GDM1 (cell line): ENCODE measurements at regions not wholly inside any gene's neighbourhood (a gene's known extent, or its start where the extent isn't known, plus 50 kb on each side); places are given as distances from the start of the nearest gene placed in this dataset.

Experiments used
- DNase-seq: peaks from one replicate; lab custom pipeline; 2025; lab: John Stamatoyannopoulos, UW

DNA sequence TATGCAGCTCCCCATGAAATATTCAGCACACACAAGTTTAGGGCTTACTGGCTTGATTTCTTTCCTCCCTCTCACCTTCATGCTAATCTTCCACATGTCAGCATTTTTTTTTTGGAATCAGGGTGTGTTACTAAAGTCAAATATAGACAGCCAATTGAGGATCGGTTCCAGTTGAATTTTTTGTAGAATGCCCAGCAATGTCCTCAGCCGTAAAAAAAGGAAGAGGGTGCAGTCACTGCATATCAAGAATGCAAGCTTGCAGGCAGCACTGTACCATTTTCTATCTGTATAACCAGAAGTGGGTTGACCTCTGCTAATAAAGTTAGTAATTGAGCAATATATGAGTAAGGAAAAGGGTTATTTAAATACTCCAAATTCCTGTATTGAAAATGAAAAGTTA, 51.4 kb upstream of the CHMP2B start:
- DNase-seq: no peak

DNA sequence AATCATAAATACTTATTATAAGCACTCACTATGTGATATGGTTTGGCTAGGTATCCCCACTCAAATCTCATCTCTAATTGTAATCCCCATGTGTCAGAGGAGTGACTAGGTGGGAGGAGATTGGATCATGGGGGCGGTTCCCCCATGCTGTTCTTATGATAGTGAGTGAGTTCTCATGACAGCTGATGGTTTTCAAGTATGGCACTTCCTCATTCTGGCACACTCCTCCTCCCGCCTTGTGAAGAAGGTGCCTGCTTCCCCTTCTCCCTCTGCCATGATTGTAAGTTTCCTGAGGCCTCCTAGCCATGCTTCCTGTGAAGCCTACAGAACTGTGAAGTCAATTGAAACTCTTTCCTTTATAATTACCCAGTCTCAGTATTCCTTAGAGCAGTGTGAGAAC, 53.3 kb upstream of the CHMP2B start:
- peak; percentile 18 for DNase-seq

DNA sequence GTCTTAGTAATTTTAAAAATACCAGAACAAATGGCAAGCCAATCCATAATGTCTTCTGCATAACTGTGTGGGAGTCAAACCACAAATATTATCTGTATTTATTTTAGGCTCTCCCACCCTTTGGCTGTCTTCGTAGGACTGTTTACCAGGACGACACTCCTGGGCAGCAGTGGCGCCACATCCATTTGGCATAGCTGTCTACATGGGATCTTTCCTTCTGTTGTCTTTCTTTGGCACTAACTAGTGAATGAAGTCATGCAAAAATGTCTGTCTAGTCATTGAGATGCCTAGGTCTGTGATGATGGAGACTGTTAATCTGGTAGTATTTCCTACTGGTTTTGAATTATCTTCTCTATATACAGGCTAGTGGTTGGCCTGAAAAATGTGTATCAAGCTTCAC, 54.0 kb upstream of the CHMP2B start:
- no peak for DNase-seq

DNA sequence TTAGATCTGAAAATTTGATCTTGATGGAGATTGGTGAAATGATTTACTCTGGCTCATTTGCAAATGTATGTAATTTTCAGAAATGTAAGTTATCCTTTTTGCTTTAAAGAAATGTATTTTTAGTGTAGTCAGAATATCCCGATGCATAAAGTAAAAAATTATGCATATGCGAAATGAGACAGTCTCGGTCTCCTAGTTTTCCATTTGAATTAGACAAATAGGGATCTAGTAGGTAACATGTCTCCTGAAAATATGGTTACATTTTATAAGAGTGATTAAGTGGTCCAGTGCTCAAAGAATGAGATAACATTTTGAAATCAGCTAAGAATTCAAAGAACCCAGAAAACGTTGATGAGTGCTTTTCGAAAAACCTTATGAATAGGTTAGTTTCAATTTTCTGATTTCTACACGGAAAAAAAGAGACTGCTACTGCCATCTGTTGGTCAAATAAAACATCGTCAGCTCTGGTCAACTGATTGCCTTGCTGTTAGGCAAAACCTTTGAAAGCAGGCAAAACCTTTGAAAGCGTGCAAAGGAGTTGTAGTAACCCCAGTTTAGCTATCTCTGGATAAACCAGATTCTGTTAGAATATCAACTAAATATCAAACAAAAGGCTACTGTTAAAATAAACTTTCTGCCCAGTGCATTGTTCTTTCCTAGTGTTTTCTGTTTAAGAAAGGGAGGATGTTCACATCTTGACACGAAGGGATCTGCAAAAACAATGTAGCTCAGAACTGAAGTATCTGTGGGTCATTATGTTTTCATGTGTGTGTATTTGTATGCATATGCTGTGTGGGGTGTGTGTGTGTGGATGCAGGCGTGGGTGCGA, 59.3 kb upstream of the CHMP2B start:
- DNase-seq: peak; percentile 30

DNA sequence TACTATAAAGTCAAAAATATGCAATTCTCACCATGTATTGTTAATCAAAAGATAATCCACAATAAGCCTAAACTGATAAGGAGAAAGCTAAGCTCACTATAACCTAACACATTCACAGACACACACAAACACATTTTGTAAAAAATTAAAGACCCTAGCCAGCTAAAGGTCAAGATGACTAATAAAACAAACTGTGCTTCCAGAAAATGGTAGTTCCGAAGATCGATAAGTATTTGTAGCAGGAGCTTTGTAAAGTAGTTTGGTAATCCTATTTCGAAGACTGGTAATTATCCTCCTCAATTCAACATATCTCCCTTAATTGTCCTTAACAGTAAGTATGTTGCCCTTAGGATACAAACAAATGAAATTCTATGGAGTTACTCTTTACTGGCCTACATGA, 62.9 kb upstream of the CHMP2B start:
- DNase-seq: no peak

DNA sequence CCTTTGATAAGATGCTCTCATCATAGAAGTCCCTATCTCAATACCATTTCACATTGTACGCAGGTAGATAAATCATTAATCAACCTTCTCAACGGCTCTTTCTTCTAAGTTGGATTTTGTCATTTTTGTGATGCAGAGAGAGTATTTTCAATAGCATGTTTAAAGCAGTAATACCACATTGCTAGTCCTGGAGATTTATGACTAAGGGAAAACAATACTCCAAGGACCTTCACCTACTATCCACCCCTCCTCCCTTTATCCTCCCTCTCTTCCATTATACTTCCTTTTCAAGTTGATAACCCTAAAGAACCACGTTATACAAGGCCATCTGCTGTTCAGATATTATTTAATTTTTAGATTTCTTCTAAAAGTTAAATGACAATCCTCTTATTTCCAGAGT, 65.3 kb upstream of the CHMP2B start:
- no peak for DNase-seq

DNA sequence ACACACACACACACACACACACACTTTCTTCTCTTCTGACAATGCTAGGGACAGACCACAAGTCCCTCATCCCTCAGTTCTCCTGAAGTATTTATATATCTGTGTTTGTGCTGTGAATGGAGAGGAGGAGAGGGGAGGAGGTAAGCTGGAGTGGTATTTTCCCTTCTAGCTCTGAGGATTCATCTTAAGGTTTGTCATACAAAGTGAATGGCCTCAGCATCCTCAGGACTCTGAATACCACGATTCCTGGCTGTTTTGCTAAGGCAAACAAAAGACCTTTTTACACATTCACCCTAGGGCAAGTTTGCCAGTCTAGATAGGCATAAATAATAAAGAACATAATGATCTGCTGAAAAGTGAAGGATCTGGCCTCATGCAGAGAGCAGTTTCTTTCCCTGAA, 65.7 kb upstream of the CHMP2B start:
- no peak for DNase-seq

DNA sequence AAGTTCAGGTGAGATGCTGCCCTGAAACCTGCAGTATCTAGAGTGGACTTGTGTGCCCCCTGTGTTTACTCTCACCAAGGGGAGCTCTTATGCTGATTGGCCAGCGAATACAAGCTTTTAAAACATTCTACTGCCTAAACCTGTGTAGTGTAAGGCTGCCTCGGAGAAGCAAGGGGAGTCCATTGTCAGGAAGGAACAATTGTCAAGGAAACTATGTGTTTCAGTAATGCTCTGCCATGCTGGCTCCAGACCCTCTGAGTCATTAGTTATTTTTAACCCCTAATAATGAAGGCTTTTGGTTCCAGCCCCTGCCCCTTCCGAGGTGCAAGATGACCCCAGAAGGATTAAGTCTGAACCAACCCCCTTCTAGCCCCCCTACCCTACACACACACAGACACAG, 66.1 kb upstream of the CHMP2B start:
- DNase-seq: no peak

DNA sequence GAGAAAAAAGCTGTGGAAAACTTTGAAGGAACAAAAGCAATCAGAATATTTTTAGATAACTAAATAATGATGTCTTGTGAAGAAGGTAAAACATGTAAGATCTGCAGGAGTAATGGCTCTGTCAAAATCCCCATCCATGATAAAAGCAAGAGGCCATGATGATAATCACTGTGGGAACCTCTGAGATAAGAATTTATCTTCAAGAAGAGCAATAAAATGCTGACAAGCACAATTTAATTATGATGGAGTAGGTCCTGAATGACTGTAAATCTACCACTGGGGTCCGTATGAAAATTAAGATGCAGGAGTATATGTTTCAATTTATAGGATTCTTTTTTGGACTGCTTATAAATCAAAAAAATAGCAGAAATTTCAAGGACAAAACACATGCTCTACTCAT, 68.3 kb upstream of the CHMP2B start:
- no peak for DNase-seq

DNA sequence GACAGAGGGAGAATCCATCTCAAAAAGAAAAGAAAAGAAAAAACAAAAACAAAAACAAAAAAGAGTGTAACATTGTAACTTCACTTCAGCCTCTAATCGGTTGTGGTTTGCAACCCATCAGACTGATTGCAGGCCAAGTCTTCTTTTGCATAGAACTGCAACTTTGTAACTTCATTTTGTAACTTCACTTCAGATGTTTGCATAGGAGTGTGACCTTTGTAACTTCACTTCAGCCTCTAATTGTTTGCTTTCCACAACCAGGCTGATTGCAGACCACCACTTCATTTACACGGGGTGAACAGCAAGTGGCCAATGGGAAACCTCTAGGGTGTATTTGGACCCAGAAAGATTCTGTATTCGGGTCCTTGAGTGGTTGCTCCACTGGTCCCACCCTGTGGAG, 79.1 kb upstream of the CHMP2B start:
- no peak for DNase-seq

DNA sequence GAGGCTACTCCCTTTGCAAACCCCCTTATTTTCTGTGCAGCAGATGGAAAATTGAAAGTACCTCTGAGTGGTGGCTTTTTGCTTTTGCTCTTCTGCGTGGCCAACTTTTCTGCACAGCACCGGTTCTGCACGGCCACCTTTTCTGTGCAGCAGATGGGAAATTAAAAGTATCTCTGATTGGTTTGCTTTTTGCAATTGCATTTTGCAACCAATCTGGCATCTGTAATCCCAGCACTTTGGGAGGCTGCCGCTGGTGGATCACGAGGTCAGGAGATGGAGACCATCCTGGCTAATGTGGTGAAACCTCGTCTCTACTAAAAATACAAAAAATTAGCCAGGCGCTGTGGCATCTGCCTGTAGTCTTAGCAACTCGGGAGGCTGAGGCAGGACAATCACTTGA, 79.5 kb upstream of the CHMP2B start:
- DNase-seq: no peak

DNA sequence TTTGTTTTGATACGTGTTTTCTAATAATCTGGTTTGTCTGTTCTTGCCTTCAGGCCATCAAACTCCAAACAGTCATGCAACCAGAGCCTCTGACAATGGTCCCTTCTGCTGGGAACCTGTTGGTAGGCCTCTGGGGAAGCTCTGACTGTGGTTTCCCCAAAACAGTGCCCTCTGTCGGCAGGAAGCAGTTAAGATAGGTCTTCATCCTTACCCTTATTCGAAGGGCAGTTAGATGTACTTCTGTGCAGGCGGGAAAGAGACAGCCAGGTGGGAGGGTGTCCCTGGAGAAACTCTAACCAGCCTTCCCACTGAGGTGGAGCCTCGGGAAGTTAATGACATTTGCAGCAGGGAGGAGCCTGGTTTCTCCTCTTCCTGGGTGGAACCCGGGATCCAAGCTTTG, 81.6 kb upstream of the CHMP2B start:
- DNase-seq: no peak

DNA sequence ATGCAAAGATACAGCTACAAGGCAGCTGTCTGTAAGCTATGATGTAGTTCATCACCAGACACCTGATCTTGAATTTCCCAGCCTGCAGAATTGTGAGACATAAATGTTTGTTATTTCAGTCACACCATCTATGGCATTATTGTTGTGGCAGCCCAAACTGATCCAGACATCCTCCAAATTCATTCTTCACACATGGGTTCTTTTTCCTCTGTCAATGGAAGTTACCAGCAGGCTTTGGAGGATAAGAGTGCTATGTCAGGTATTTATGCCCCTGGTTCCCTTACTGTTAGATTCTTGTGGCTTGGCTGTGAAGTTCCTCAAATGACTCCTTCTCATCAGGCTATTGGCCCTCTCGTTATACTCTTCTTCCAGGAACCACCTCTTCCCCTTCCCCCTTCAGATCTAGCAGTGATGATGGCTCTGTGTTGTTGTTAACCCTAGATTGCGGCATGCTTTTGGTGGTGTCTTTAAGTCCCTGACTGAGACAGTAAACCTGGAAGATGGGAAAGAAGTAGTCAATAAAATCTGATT, 91.0 kb upstream of the CHMP2B start:
- no peak for DNase-seq

DNA sequence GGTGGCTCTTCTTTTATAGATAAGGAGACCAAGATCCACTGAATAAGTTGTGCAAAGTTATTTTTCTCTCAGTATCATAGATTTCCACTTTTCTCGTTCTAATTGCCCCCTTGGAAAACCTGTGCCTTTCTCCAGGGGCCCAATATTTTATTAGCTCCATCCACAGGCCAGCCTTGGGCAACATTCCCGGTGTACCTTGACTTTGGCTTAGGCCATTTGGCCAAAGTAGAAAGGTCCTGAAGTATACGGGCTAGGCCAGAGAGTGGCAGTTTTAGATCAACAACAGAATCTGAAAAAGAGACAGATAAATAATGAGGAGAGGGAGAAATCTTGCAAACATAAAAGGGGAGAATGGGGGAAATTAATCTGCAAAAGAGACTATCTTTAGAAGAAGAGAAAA, 91.7 kb upstream of the CHMP2B start:
- DNase-seq: no peak

DNA sequence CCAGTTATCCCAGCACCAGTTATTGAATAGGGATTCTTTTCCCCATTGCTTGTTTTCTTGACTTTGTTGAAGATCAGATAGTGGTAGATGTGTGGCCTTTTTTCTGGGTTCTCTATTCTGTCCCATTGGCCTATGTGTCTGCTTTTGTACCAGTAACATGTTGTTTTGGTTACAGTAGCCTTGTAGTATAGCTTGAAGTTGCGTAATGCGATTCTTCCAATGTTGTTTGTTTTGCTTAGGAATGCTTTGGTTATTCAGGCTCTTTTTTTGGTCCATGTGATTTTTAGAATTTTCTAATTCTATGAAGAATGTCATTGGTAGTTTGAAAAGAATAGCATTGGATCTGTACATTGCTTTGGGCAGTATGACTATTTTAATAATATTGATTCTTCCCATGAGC, 94.3 kb upstream of the CHMP2B start:
- DNase-seq: no peak

DNA sequence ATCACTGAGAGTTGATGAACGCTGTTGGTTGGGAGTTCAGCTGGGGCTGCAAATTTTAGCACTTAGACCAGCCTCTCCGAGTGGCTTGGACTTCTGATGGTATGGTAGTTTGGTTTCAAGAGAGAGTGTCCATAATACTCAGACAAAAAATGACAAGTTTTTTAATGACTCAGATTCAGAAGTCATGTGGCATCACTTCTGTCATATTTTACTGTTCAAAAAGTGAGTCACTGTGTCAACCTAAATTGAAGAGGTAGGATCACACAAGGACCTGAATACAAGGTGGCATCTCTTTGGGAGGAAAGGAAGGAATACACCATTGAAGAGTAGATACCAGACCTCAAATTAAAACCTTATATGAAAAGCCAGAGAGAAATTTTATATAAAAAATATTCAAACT, 99.1 kb upstream of the CHMP2B start:
- no peak for DNase-seq

DNA sequence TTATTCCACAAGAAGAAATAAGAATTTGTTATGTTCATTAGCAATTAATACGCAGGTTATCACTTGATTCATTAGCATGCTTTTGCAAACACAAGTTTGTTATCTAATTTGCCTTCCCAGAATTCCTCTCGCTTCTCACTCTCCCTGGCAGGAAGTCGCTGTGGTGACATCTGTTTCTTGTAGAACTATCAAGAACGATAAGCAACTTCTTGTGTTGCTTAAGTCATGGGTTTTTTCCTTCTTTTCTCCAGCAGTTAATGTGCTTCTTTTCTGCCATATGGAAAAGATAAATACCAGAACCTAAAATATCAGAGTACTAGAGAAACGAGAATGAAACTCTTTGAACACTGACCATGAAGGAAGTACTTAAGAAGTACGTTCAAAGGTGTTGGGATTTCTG, 99.8 kb upstream of the CHMP2B start:
- no peak for DNase-seq

DNA sequence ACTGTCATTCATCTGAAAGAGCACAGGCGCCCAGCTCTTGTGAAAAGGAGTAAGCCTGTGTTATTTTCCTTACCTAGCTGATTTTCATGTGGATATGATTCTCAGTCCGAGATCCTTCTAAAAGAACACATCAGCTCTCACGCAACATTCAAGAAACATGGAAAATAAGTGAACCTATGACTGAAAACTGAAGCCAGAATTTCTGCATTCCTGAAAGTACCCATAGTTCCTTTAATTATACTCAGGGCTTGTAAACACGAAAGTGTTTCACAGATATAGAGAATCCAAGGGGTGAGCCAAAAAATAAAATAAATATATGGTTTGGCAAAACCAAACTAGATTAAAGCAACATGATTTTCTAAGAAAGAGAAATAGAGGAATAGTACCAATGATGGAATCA, 100.8 kb upstream of the CHMP2B start:
- no peak for DNase-seq

DNA sequence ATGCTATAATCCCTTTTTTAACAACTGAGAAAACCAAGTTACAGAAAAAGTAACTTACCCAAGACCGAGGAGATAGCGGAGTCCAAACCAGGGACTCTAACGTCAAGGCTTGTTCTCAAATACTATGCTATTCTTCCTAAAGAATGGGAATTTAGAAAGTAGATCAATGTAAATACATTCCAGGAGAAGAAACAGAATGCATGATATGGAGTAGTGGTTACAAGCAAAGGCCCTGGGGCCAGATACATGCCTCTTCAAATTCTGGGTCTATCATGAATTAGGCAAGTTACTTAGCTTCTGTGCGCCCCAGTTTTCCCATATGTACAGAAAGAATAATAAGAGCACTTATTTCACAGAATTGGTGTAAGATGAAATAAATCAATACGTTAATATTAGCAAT, 102.0 kb upstream of the CHMP2B start:
- no peak for DNase-seq

DNA sequence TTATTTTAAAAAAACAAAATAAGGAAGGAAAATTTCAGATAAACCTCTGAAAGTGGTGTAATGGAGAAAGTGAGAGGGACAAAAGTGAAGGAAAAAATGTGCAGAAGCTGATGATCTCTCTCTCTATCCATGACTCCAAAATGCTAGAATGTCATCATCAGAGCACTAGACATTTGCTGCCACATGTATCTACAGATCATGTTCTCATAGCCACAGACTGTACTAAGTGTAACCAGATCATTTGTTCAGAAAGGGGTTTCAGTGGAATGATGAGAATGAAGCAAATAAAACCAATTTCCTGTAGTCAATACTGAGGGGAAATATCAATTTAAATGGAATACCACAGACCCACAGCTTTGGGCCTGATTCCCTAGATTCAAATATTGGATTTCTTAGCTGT, 104.3 kb upstream of the CHMP2B start:
- DNase-seq: no peak

DNA sequence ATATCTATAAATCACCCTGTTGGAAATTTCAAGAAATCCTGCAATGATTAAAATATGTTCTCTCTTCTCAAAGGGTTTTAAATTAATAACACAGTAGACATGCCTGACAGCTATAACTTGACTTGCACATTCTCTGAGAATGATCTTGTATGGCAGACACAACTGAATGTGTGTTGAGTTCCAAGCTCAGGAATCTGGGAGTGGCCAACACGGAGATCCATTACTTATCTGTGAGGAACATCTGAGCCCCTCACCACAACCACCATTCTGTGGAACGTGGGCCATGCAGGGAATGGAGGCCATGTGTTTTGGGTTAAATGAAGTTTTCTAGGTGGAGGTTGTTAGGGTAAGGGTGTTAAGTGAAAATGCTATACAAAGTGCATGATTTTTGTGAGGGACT, 105.3 kb upstream of the CHMP2B start:
- DNase-seq: no peak

DNA sequence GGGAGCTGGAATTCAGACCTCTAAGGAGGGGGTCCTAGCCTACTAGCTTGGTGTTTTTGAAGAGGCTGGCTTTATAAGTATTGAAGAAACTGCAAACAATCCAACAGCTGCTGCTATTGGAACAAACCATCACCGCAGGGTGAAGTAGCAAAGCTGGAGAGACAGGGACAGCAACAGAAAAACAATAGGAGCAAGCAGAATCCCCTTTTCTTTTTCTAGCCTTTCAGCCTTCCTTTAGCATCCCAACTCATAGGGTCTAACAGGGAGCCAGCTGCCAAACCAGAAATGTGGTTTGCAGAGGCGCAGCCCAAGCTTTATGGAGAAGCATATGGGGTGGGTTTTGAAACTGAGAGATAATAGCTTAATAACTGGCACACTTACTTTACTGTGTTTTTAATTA, 106.2 kb upstream of the CHMP2B start:
- DNase-seq: no peak

DNA sequence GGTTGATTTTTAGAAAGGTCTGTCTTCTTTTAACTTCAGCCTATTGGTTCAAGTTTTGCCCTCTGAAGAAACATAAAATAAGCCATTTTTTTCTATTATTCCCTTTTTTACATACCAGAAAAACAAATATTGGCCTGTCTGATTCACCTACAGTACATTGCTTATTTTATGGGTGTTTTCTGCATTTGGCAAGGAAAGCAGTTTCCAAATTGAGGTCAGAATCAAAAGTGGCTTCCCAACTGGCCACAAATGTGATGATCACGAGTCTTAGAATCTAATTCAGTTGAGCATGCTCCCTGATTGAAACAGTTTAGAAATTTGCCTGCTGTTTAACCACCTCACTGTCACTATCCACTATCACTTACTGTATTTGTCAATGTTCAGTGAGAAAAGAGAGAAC, 106.9 kb upstream of the CHMP2B start:
- no peak for DNase-seq

DNA sequence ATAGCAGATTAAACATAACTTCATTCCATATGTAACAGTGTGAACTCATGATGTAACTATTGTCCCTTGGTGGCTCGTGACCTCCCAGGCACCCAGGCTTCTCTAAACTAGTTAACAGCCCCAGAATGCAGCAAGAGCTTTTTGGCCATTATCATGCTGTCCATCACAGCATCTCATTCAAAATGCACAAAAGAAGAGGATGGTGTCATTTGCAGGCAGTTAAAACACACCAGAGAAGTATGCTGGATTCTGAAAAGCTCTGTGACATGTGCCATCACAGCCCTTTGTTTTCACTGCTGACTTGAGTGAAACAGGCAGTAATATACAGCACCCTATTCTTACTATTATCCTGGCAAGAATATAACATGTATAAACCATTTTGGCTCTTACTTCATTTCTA, 117.6 kb upstream of the CHMP2B start:
- DNase-seq: no peak
